Kidney epithelial cell (primary cell): ENCODE measurements at regions not wholly inside any gene's neighbourhood (a gene's known extent, or its start where the extent isn't known, plus 50 kb on each side); places are given as distances from the start of the nearest gene placed in this dataset.

Experiments
- DNase-seq: peaks from one replicate; pipeline ENCODE4 v3.0.0-alpha.2; 2010; ENCODE audit warnings: low read depth
- H3K27me3 ChIP-seq: 2 replicates; pipeline ENCODE4 v1.6.0; 2011; ENCODE audit warnings: low read length; ENCODE audit not compliant: control insufficient read depth, insufficient read depth
- H3K36me3 ChIP-seq: 2 replicates; pipeline ENCODE4 v1.5.1; 2011; ENCODE audit warnings: low read length; ENCODE audit not compliant: control insufficient read depth, insufficient read depth
- H3K4me3 ChIP-seq: 2 replicates; pipeline ENCODE4 v1.5.1; 2011; ENCODE audit warnings: low read depth, mild to moderate bottlenecking, control low read depth, low read length
- CTCF ChIP-seq: IDR thresholded peaks from 2 replicates; pipeline ENCODE4 v1.5.1; 2011; ENCODE audit warnings: mild to moderate bottlenecking, moderate library complexity, low read length, control low read depth, inconsistent platforms; ENCODE audit not compliant: insufficient read depth, poor library complexity, severe bottlenecking

DNA sequence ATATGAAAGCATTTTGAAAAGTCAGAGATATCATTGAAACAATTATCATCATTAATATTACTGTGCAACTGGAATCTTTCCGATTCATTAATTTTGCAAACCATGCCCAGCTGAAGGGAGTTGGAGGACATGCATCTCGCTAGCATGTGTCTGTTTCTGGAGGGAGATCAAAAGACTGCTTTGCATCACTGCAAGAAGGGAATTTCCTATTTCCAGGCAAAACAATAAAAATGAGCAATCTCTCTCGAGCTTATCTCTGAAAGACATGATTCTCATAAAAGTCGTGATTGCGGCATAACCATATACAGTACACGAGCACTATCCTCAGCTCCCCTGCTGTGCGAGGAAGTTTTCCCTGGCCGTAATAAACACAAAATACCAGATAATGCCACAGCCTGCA lies 607.6 kb upstream of the DPP6 start:
- Histone ChIP-seq H3K36me3 (no peaks in the 10 kb centered on the region), H3K4me3 (no peak overlapping the region), H3K27me3 (no peaks in the 10 kb centered on the region)
- no peak for TF ChIP-seq CTCF
- DNase-seq = peak; percentile 7

GRCh38 chr7:153445641-153446040 lies 606.6 kb upstream of the DPP6 start:
- no peak for TF ChIP-seq CTCF

DNA sequence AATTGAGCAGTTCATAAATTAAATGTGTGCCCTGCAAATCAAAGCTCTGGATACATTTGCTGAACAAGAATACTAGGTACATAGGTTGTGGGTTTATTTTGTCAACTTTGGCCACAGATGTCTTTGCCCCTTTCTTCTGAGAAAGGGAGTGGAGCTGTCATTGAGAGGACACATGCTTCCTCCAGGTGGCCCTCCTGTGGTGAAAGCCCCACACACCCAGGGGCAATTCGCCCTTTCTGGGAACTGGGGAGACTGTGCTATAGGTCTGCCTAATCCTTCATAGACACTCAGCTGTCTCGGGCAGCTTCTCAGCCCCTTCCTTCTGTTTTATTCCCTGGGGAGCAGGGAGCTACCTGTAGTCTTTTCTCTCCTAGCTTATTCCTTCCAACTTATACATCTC lies 605.7 kb upstream of the DPP6 start:
- no peaks in the 10 kb centered on the region for H3K27me3 ChIP-seq
- no peak overlapping the region for H3K4me3 ChIP-seq
- no peak for DNase-seq
- no peaks in the 10 kb centered on the region for H3K36me3 ChIP-seq
- no peak for TF ChIP-seq CTCF

More at GRCh38 chr7:153445641-153446040, 606.6 kb upstream of the DPP6 start:
- Histone ChIP-seq H3K36me3 (no peaks in the 10 kb centered on the region), H3K27me3 (no peaks in the 10 kb centered on the region), H3K4me3 (no peak overlapping the region)
- no peak for DNase-seq

DNA sequence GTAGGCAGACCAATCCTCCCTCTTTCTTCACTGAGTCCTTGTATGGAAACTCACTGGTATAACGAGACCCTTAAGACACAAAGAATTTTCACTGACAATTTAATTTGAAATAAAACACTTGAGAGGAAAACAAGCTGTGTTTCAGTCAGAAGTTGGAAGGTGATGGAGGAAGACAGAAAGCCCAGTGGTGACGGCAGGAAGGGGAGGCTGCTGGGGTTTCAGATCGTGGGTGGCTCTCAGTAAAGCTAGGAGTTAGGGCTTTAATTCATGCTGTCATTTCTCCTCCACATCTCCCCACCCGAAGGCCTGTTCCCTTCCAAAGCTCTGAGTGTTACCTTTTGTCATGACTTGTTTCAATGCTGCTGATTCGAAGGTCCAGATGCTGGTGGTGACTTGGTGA lies 605.2 kb upstream of the DPP6 start:
- no peak for TF ChIP-seq CTCF
- no peak for DNase-seq
- H3K36me3 ChIP-seq = no peaks in the 10 kb centered on the region
- no peak overlapping the region for H3K4me3 ChIP-seq
- H3K27me3 ChIP-seq = no peaks in the 10 kb centered on the region

- Histone ChIP-seq H3K36me3 (no peaks in the 10 kb centered on the region), H3K4me3 (no peak overlapping the region), H3K27me3 (no peaks in the 10 kb centered on the region)
- TF ChIP-seq CTCF = no peak
- no peak for DNase-seq
Observed at GRCh38 chr7:153452661-153453060, 599.5 kb upstream of the DPP6 start.

GRCh38 chr7:153454306-153454705 lies 597.9 kb upstream of the DPP6 start:
- Histone ChIP-seq H3K4me3 (no peak overlapping the region), H3K36me3 (no peaks in the 10 kb centered on the region), H3K27me3 (no peaks in the 10 kb centered on the region)
- DNase-seq = no peak
- TF ChIP-seq CTCF = no peak
